HG03139 (cell line): ENCODE measurements at regions not wholly inside any gene's neighbourhood (a gene's known extent, or its start where the extent isn't known, plus 50 kb on each side); places are given as distances from the start of the nearest gene placed in this dataset.

Source experiments
- ATAC-seq: cut with Tn5 transposase; IDR thresholded peaks from one replicate; pipeline ENCODE4 v1.9.1; 2021; ENCODE audit not compliant: unreplicated experiment

DNA sequence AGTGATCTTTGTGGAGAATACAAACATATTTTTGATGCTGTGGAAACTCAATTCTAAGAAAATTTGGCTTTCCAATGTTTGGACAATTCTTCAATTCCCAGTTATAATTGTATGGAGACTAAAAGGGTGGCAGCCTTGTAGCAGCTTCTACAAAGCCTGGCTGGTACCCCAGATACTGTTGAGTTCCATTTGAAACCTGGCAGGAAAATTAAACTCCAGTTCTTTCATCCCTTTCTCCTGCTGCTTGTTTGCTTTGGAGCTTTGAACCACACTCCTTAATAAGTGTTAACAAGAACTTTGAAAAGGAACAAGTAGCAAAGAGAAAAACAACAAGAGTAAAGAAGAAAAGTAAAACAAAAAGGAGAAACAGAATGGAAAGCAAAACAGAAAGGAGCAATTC, 172.6 kb upstream of the ADAMTS5 start:
- no peak for ATAC-seq

DNA sequence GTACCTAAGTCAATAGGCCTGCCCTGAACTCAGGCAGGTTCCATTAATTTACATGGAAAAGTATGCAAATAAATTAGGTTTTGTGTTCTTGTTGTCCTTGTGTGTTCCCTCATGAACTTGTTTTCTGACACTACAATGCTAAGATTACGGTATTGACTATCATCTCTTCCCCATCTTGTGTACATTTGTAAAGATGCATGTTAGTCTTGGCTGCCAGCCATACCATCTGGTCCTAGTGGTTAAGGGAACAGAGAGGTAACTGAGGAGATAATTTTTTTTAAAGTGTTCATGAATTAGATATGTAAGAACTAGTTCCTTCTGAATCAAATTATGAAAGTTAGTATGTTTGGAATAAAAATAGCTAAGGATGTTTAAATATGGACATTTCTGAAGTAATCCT, 167.6 kb upstream of the ADAMTS5 start:
- ATAC-seq: no peak

DNA sequence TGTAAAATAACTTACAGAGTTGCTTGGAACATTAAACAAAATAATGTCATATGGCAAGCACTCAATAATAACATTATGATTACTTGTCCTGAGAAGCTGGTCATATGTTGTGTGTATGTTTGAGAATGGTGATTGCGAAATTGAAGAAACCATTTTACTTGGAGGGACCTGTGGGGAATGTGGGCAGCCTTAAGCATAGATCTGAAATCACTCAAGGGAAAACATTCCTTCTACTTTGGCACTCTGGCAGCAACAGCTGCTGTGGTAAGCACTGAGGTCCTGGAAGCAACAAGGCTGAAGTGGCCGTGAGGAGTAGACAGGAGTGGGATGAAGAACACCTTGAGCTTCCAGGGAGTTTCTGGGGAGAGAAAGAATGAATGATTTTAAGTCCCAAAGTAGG, 165.4 kb upstream of the ADAMTS5 start:
- no peak for ATAC-seq

DNA sequence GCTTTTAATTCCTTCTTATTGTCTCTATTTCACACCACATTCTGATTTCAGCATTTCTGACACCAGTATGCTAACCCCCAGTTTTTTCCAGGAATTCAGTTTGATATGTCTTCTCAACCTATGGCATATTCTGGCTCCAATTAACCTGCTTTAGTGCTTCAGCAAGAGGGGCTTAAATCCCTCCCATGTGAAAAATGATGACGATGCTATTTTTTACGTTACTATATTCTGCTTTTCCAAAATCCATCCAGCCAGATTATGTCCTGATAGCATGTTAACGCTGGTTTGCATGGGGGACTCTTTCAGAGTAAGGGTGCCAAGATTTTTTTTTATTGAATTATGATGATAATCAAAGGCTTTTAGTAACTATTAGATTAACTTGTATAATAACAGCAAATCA, 163.3 kb upstream of the ADAMTS5 start:
- no peak for ATAC-seq

DNA sequence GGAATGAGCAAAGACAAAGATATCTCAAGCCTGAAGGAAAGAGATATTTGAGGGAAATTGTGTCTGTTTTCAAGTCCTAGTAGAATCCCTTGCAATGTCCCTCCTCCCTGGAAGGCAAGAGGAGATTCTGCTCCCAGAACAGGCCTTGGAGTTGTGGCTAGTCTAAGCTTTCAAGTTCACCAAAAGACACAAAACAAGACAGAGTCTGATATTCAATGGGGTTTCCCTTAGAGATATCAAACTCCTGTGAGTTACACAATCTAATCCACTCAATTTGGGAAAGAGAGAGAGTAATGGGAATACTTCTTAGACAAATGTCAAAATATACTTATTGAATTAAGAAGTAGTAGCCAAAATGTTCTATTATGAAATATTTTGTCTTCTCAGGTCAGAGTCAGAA, 162.8 kb upstream of the ADAMTS5 start:
- ATAC-seq: no peak

DNA sequence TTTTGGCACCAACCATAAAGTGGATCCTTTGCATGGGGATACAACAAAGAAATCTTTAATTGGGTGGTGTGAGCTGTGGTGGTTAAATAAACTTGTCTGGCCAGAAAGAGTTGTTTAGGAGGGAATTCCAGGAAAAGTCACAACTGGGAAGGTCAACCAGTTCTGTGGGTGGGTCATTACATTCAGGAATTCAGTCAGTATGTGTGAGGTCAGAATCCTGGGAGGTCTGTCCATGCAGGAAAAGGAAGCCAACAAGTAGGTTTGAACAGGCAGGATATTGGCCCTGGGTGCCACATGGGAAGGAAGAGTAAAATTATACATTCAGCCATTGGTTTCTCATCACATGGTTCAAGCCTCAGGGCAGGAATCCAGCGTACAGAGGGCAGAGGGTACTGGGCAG, 162.3 kb upstream of the ADAMTS5 start:
- no peak for ATAC-seq

DNA sequence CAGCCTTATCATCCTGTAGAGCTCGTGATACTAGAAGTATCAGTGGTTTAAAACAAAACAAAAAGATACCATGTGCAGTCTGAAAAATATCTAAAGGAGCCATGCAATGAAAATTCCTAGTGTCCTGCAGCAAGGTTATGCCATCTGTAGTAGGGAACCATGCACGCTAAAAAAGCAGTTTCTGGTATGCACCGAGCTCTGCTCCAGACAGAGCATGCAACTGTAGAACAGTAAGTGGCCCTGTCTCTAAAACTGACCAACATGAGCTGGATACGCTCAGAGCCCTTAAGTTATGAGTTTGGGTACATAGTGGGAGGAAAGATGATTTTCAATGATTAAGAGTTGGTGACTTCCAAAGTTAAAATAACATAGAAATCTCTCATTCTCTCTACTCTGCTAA, 159.3 kb upstream of the ADAMTS5 start:
- no peak for ATAC-seq

DNA sequence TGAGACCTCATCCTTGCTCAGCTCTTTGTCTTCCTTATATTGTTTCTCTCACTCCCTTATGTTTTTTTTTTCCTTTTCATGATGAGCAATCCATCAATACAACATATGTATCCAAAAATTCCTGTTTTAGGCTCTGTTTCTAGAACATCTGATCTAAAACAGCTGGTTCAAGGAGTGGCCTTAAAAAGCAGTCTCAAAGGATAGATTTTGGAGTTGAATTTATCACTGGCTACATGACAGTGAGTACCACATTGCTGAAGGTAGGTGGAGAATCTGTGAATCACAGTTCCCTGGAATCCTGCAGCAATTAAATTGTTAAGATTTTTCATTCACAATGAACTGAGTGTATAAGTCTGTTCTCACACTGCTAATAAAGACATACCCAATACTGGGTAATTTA, 155.8 kb upstream of the ADAMTS5 start:
- no peak for ATAC-seq

DNA sequence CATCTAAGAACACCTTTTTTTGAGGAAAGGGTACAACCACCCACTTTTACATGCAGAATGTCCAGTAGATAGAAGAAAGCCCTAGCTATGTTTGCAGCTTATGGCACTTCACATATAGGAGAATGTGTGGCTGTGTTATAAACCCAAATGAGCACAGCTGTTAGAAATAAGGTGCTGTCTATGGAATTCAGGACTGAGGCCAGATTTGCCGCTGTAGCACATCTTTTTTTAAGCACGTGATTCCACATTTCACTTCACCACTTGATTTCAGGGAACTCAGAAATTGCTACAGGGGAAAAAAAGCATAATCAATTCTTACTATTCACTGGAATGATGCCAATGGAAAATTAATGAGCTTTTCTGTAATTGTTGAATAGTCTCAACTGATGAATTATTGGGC, 147.2 kb upstream of the ADAMTS5 start:
- no peak for ATAC-seq

DNA sequence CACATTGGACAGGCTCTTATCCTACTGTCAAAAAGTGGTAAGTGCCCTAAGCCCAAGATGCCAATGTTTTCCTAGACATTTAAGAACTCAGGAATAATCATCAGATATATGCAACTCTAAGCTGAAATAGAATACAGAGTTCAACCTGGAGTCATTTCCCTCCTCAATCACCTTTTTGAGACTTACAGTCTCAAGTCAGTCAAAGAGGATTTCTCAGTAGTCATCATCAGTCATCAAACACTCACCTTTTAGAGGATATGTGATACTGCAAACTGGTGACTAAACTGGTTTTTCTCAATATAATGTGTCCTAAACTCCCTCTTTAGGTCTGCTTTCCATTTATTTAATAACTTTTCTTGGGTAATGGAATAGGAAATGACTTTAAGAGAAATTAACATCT, 145.3 kb upstream of the ADAMTS5 start:
- ATAC-seq: no peak

DNA sequence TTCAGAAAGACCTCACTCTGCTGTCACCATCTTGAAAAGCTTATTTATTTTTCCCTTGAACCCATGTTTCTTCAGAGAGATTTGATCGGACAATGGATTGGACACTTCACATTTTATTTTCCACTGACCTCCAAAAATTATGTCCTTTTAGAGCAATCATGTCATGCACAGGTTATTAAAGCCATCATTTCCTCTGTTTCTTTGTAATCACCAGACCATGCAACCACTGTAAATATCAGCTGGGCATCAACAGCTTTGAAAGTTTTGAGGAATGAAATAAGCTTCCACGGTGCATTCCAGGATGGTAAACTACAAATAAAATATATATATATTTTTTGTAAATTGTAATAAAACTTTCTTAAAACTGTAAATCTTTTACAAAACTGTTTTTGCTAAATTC, 144.1 kb upstream of the ADAMTS5 start:
- no peak for ATAC-seq

DNA sequence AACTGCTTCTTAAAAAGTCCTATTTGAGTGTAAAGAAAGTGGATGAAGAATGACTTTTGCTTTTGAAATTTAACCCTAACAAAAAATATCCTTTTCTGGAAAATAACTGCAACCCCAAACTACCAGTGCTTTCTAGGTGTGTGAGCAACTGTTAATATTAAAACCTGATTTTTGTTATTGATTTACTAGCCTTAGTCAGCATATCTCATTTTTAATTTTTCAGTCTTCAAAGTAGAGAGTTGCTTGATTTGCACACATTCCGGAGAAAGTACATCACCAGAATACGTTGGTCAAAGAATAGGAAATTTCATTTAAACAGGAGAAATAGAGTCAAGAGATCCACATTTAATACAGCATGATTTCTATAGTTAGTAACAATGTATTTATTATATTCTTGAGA, 141.8 kb upstream of the ADAMTS5 start:
- ATAC-seq: no peak

DNA sequence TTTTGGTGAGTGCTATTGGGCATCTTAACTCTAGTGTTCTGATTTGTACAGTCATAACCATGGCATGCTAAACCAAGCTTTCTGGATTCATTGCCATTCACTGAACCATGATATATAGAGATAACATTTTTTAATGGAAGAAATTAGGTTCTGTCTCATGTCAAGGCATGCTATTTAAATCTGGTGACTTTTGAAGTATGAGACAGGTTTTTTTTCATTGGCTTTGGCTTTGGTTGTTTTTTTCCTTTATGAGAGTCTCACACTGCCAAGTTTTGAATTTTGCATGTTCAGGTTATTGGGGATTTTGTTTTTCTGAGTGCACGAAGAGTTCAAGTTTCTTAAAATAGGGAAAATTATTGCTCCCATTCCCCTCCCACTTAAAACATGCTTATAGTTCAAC, 141.3 kb upstream of the ADAMTS5 start:
- ATAC-seq: no peak

DNA sequence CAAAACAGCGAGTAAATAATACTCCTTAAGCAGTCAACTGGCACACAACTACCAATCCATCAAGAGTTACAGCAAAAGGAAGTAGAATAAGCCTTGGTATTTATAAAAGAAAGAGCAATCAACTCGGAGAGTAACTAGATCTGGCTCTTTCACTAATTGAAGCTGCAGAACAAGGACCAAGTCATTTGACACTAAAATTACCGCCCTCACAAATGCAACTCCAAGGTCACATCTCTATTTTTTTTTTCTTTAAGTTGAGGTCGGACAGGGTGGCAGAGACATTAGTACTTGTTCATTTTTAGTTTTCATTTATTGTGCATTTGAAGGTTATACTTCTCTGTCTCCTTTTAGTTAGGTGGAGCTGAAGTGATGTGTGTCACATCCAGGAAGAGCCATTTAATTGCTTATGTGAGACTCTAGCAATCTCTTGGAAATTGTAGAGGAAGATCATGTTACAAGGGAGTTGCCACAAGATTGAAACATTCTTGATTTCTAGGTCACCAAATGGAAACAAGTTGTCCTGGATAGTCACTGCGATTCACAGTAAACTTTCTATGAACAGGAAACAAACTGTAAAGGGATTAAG, 138.1 kb upstream of the ADAMTS5 start:
- no peak for ATAC-seq

DNA sequence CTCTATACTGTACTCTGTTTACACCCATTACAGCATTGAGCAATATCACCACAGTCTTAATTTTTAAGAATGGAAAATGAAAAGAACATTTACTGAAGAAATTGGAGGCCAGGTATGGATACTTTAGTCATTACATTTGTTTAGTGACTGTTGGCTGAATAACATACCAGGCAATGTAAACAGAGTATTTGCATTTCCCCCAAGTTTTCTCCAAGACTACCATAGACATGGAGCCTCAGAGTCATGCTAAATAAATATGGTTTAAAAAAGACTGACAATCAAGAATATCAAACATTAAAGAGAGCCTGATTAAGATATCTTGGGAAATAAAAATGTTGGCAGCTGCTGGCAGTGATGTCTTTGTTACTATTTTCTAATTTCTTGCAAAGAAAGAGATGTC, 136.9 kb upstream of the ADAMTS5 start:
- ATAC-seq: no peak

DNA sequence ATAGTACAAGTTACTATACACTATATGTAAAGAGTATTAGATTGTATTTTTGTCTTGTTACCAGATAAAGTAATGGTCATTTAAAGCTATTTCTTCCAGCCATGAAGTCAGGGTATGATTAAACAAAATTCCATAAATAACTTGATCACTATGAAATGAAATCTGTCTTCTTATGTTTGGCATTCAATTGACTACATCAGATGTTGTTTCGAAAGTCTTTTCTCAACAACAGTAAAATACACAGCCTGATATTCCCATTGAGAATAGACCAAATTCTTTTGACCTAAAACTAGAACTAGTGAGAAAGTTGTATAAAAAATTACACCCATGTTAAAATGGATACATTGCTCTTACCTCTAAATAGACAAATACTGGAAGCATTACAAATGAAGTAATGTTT, 134.6 kb upstream of the ADAMTS5 start:
- ATAC-seq: no peak

DNA sequence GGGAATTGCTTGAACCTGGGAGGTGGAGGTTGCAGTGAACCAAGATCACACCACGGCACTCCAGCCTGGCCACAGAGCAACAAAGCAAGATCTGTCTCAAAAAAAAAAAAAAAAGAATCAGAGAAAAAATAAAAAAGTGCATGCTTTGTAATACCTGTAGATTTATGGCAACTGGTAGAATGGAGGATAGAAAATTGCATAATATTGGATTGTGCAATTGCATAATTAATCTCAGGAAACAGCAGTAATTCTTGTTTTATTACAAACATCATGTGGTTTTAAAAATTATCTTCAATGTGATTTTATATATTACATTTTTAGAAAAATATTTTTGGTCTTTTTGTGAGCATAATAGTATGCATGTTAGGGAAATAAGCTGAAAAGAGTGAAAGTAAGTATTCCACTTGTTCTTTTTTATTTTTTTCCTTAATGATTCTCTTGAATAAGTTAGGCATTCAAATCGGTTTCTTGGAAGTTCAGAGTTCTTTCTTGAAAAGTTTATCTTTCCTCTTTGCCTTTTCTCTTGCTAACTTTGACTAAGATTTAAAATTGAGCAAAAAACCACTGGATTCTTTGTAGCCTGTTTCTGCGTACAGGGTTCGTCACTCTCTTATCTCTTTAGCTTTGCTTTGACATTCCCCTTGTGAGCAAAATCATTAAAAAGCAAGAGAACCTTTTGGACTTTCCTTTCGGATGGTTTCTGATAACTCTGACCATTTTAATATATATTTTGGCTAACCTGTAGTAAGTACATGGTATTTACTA, 127.5 kb upstream of the ADAMTS5 start:
- ATAC-seq: no peak

DNA sequence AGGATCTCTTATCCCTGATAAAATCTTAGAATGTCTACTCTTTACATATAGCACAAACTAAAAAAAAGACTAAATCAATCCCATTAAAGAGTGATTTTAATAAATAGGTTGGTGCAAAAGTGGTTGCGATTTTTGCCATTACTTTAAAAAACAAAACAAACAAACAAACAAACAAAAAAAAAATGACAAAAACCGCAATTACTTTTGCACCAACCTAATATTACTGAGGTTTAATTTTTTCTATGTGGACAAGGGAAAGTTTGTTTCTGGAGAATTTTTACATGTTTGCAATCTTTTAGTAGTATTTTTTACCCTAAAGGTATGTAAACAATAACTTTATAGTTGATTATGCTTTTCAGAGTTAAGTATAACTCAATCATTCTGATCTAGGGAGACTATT, 119.7 kb upstream of the ADAMTS5 start:
- ATAC-seq: no peak

DNA sequence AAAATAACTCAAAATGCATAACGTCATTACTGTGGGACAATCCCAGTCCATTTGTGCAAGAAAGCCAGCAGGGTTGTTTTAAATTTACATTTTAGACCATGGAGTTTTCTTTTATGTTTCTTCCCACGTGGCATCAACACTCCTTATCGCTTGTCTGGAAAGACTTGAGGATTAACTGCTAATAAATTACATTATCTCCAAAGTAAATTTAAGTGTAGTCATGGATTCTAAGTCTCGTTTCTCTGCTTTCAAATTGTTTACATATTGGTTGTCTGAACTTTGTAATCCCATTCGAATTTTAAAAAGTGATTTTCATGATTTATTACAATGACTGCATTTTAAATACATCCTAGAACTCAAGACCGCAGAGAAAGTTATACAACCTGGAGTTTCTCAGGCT, 119.3 kb upstream of the ADAMTS5 start:
- ATAC-seq: no peak

DNA sequence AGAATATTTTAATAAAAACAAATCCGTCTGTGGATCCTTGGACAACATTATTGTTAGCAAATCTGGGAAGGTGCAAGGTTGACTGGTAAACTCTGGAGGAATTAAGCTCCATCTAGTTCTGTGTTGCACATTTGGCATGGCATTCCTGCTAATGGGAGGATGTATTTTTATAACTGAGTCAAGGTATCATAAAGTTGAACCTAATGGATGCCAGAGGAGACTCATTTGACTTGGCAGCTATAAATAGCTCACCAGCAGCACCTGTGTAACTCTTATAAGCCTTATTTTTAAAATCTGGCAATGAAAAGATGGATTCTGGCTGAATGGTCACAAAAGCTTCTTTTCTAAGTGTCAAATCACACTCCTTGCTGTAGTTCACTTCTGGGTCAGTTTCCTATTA, 118.5 kb upstream of the ADAMTS5 start:
- no peak for ATAC-seq

DNA sequence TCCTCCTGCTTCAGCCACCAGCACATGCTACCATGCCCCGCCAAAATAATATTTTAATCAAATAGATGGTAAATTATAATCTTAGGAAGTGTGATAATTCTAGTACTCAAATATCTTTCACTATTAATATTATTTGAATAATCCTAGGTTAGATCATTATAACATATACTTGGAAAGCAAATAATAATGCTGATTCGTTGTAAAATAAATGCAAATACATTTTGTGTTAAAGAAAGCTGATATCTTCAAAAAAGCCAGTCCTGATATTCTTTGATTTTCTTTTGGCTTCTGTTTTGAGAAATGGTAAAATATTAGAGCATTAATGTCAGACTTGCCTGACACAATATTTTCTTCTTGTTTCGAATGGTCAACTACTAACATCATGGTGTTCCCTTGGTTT, 116.3 kb upstream of the ADAMTS5 start:
- no peak for ATAC-seq

DNA sequence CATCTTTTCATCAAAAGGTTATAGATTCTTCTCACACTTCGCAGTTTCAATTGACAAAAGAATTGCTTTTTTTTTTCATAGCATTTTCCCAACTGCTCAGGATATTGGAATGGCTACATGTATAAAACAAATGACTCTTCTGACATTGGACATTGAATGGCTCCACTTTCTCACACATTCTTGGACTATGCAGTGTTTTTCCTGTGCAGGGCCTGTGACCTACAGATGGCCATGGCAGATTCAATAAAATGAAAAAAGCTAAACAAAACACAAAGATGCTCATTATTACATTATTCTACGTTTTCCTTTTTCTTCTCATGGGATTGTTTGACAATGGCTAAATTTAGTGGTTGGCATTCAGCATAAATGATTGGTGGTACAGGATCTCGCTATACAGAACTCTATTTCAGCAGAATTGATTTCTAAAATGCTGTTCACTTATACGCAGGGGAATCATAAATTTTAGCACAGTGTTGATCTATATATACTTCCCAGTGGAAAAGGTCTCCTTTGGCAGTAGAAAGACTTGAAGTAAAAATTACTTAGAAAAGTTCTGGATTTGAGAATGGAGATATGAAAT, 115.6 kb upstream of the ADAMTS5 start:
- no peak for ATAC-seq
